Neuronal stem cell (in vitro differentiated cells): ENCODE measurements at regions not wholly inside any gene's neighbourhood (a gene's known extent, or its start where the extent isn't known, plus 50 kb on each side); places are given as distances from the start of the nearest gene placed in this dataset.

Experiments
- DNase-seq: peaks from one replicate; pipeline ENCODE4 v3.0.0-alpha.2; 2013; ENCODE audit warnings: low spot score
- H2AFZ ChIP-seq: one replicate; pipeline ENCODE4 v1.6.1; 2013; ENCODE audit warnings: mild to moderate bottlenecking, low read length, inconsistent platforms
- H2AK5ac ChIP-seq: 2 replicates; pipeline ENCODE4 v1.6.1; 2013; ENCODE audit warnings: low read depth, mild to moderate bottlenecking, inconsistent platforms, low read length, moderate library complexity, mixed read lengths
- H2BK120ac ChIP-seq: 2 replicates; pipeline ENCODE4 v1.6.1; 2013; ENCODE audit warnings: low read depth, mild to moderate bottlenecking, inconsistent platforms, low read length, moderate library complexity, mixed read lengths
- H2BK12ac ChIP-seq: one replicate; pipeline ENCODE4 v1.6.1; 2013; ENCODE audit warnings: low read length, inconsistent platforms
- H2BK15ac ChIP-seq: 2 replicates; pipeline ENCODE4 v1.6.1; 2013; ENCODE audit warnings: mild to moderate bottlenecking, low read length, inconsistent platforms, mixed read lengths
- H2BK5ac ChIP-seq: one replicate; pipeline ENCODE4 v1.6.1; 2013; ENCODE audit warnings: inconsistent platforms, mild to moderate bottlenecking, low read length, moderate library complexity
- H3K14ac ChIP-seq: one replicate; pipeline ENCODE4 v1.6.1; 2013; ENCODE audit warnings: low read length, inconsistent platforms
- H3K18ac ChIP-seq: 2 replicates; pipeline ENCODE4 v1.6.1; 2013; ENCODE audit warnings: low read length, inconsistent platforms
- H3K23ac ChIP-seq: 2 replicates; pipeline ENCODE4 v1.6.1; 2013; ENCODE audit warnings: low read depth, mild to moderate bottlenecking, mixed read lengths, low read length, inconsistent platforms; ENCODE audit not compliant: poor library complexity
- H3K27ac ChIP-seq: replicated peaks from 3 replicates; pipeline ENCODE4 v1.5.1; 2013; ENCODE audit warnings: low read length, inconsistent platforms
- H3K27me3 ChIP-seq, 3 experiments: 2 replicates each; pipeline ENCODE4 v1.6.1; 2013; ENCODE audit warnings: low read length in 3 of 3, mild to moderate bottlenecking in 2 of 3, inconsistent platforms in 1 of 3, low read depth in 1 of 3, mixed read lengths in 1 of 3, moderate library complexity in 1 of 3; ENCODE audit not compliant: control insufficient read depth in 3 of 3, insufficient read depth in 3 of 3
- H3K36me3 ChIP-seq, 2 donors: replicated peaks in 1 of 2; 2 replicates each; pipeline ENCODE4 v1.6.1; 2013; ENCODE audit warnings: low read length in 2 of 2; ENCODE audit not compliant: control insufficient read depth in 2 of 2, insufficient read depth in 2 of 2
- H3K4ac ChIP-seq: 2 replicates; pipeline ENCODE4 v1.6.1; 2013; ENCODE audit warnings: inconsistent platforms, mild to moderate bottlenecking, low read length, moderate library complexity
- H3K4me1 ChIP-seq, 2 donors: 1 replicate in 1 of 2; 2 replicates in 1 of 2; pipeline ENCODE4 v1.6.1; 2013; ENCODE audit warnings: low read length in 2 of 2, low read depth in 1 of 2; ENCODE audit not compliant: control insufficient read depth in 2 of 2, insufficient read depth in 1 of 2
- H3K4me2 ChIP-seq: one replicate; pipeline ENCODE4 v1.6.1; 2013; ENCODE audit warnings: mild to moderate bottlenecking, low read length, inconsistent platforms; ENCODE audit not compliant: insufficient read depth, poor library complexity, severe bottlenecking
- H3K4me3 ChIP-seq, 2 donors: 2 replicates each; pipeline ENCODE4 v1.5.1; 2013; ENCODE audit warnings: low read length in 2 of 2, mild to moderate bottlenecking in 2 of 2, inconsistent platforms in 1 of 2, moderate library complexity in 1 of 2
- H3K79me1 ChIP-seq: one replicate; pipeline ENCODE4 v1.6.1; 2013; ENCODE audit warnings: low read depth, mild to moderate bottlenecking, inconsistent platforms, low read length, moderate library complexity
- H3K9ac ChIP-seq: one replicate; pipeline ENCODE4 v1.6.1; 2013; ENCODE audit warnings: mild to moderate bottlenecking, low read depth, low read length, inconsistent platforms; ENCODE audit not compliant: poor library complexity
- H3K9me3 ChIP-seq, 2 donors: replicated peaks in 1 of 2; 2 replicates each; pipeline versions ENCODE3 to v1.6.1; 2013; ENCODE audit warnings: low read length in 2 of 2, mild to moderate bottlenecking in 2 of 2, inconsistent platforms in 1 of 2, low read depth in 1 of 2, mixed read lengths in 1 of 2, moderate library complexity in 1 of 2; ENCODE audit not compliant: control insufficient read depth in 2 of 2, insufficient read depth in 1 of 2
- H4K8ac ChIP-seq: one replicate; pipeline ENCODE4 v1.6.1; 2013; ENCODE audit warnings: low read depth, mild to moderate bottlenecking, inconsistent platforms, low read length, moderate library complexity
- H4K91ac ChIP-seq: one replicate; pipeline ENCODE4 v1.6.1; 2013; ENCODE audit warnings: low read length, low read depth, mild to moderate bottlenecking, inconsistent platforms; ENCODE audit not compliant: poor library complexity
- WGBS, 2 donors: extraction: QIAGEN DNeasy Blood & Tissue Kit; methylation state at CpG; one replicate each; pipeline ENCODE4 v1.1.7; 2013; ENCODE audit warnings: missing lambda C conversion rate in 2 of 2, mixed read lengths in 1 of 2; ENCODE audit not compliant: insufficient read length in 2 of 2, insufficient replicate concordance in 1 of 2; ENCODE audit errors: extremely low coverage in 2 of 2; 5-methylcytosine and 5-hydroxymethylcytosine counted together

- no peaks in the 10 kb centered on the region for H3K9me3 ChIP-seq
- no peak overlapping the region for H2AK5ac ChIP-seq
- H3K27ac ChIP-seq = no peak overlapping the region
- no peak overlapping the region for H3K18ac ChIP-seq
- H3K4me3 ChIP-seq = no peak overlapping the region
- no peak overlapping the region for H3K23ac ChIP-seq
- no peak overlapping the region for H3K4me2 ChIP-seq
- H4K91ac ChIP-seq = no peak overlapping the region
- H3K9ac ChIP-seq = no peak overlapping the region
- no peak overlapping the region for H2AFZ ChIP-seq
- H2BK12ac ChIP-seq = no peak overlapping the region
- no peaks in the 10 kb centered on the region for H3K36me3 ChIP-seq
- DNase-seq = no peak
- no peak overlapping the region for H4K8ac ChIP-seq
- H2BK120ac ChIP-seq = no peak overlapping the region
- no peak overlapping the region for H2BK5ac ChIP-seq
- H3K4me1 ChIP-seq = no peaks in the 10 kb centered on the region
- no peaks in the 10 kb centered on the region for H3K79me1 ChIP-seq
- no peak overlapping the region for H3K4ac ChIP-seq
- H3K27me3 ChIP-seq = no peaks in the 10 kb centered on the region
- H3K14ac ChIP-seq = no peak overlapping the region
- no peak overlapping the region for H2BK15ac ChIP-seq
These were observed 407.4 kb downstream of the CD109 start for GRCh38 chr6:74103417-74103816.

DNA sequence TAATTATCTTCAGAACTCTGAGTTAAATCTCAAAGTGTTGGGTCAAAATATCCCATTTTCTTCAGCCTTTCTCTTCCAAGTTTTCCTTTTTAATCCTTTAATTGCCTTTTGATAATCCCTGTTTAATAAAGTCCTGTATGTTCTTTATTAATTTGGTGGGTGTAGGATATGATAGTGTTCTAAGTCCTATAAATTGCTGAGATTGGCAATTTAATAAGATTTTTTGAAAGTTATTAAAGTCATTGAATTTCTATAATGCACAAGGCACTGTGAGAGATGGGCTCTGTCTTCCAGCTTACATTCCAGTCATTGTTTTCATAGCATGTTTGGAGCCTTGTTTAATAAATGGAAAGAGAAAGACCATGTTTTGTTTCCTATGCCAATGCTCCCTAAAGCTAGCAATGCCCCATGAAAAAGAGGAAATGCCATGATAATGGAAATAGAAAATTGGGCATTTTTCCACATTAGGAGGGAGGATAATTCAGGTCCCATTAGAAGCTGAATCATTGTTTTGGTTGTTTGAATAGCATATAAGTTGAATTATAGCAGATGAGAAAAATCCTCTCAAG, 404.8 kb downstream of the CD109 start:
- H3K4me1 ChIP-seq = no peaks in the 10 kb centered on the region
- no peak overlapping the region for H2BK12ac ChIP-seq
- no peak overlapping the region for H2BK5ac ChIP-seq
- no peaks in the 10 kb centered on the region for H3K9me3 ChIP-seq
- no peak overlapping the region for H3K4me2 ChIP-seq
- no peak overlapping the region for H3K14ac ChIP-seq
- no peak overlapping the region for H3K27ac ChIP-seq
- H2BK15ac ChIP-seq = no peak overlapping the region
- H3K36me3 ChIP-seq = no peaks in the 10 kb centered on the region
- H3K9ac ChIP-seq = no peak overlapping the region
- no peak for DNase-seq
- no peak overlapping the region for H3K4ac ChIP-seq
- no peaks in the 10 kb centered on the region for H3K79me1 ChIP-seq
- no peak overlapping the region for H2BK120ac ChIP-seq
- no peak overlapping the region for H2AK5ac ChIP-seq
- no peak overlapping the region for H3K4me3 ChIP-seq
- no peak overlapping the region for H4K8ac ChIP-seq
- H3K18ac ChIP-seq = no peak overlapping the region
- H4K91ac ChIP-seq = no peak overlapping the region
- no peak overlapping the region for H3K23ac ChIP-seq
- no peaks in the 10 kb centered on the region for H3K27me3 ChIP-seq
- H2AFZ ChIP-seq = no peak overlapping the region

DNA sequence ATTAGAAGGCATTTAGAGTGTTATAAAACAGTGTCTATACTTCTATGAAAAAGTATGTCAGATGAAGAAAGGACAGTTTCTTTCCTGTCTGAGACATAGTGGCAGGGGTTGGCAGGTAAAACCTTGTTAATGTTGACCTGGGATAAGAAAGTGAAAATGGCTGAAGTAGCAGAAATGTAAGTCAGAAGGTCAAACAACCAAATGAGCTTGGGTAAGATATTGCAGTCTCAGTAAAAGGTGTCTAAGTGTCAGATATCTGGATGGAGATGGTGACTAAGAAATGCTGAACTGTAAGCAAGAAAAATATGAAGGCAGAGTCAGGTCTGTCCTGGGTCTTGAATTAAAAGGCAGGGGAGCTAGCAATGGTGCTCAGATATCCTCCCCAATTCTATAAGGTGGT, 400.3 kb downstream of the CD109 start:
- Histone ChIP-seq H3K4me1 (no peaks in the 10 kb centered on the region), H3K4me3 (no peak overlapping the region), H3K4me2 (no peak overlapping the region), H2BK12ac (no peak overlapping the region), H3K27ac (no peak overlapping the region), H3K9me3 (no peaks in the 10 kb centered on the region), H3K9ac (no peak overlapping the region), H3K27me3 (no peaks in the 10 kb centered on the region), H3K36me3 (no peaks in the 10 kb centered on the region), H4K91ac (no peak overlapping the region), H2BK5ac (no peak overlapping the region), H3K79me1 (no peaks in the 10 kb centered on the region), H2AK5ac (no peak overlapping the region), H2BK120ac (no peak overlapping the region), H3K18ac (no peak overlapping the region), H3K4ac (no peak overlapping the region), H3K23ac (no peak overlapping the region), H3K14ac (no peak overlapping the region), H2BK15ac (no peak overlapping the region), H4K8ac (no peak overlapping the region), H2AFZ (no peak overlapping the region)
- no peak for DNase-seq

DNA sequence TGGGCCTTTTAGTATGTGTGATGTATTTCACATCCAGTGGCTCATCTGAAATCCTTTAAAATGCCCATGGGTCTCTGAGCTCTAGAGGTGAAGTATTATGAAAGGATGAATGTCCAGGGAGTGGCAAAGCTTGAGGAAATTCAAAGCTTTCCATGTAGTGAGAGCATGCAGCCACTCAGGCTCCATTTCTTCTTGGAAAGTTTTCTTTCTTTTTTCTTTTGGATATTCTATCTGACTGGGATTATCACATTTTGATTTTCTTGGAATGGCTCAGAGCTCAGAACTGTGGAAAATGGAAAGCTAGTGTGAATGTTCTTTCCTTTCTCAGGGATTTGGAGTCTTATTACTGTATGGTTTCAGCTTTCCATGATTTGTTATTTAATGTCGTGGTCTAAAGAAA, 397.4 kb downstream of the CD109 start:
- Histone ChIP-seq H3K27ac (no peak overlapping the region), H4K91ac (no peak overlapping the region), H3K9ac (no peak overlapping the region), H3K14ac (no peak overlapping the region), H2AK5ac (no peak overlapping the region), H3K79me1 (no peaks in the 10 kb centered on the region), H3K27me3 (no peaks in the 10 kb centered on the region), H2BK15ac (no peak overlapping the region), H3K4me3 (no peak overlapping the region), H3K4ac (no peak overlapping the region), H3K9me3 (no peaks in the 10 kb centered on the region), H2BK120ac (no peak overlapping the region), H3K4me1 (no peaks in the 10 kb centered on the region), H2AFZ (no peak overlapping the region), H3K23ac (no peak overlapping the region), H3K4me2 (no peak overlapping the region), H3K36me3 (no peaks in the 10 kb centered on the region), H2BK12ac (no peak overlapping the region), H3K18ac (no peak overlapping the region), H2BK5ac (no peak overlapping the region), H4K8ac (no peak overlapping the region)
- no peak for DNase-seq
- WGBS, 2 donors = no CpG with 5 or more reads among the region's 1 CpG
